ENCODE measurements at regions not wholly inside any gene's neighbourhood (a gene's known extent, or its start where the extent isn't known, plus 50 kb on each side); places are given as distances from the start of the nearest gene placed in this dataset.
A peak's percentile ranks its signal among the peaks of the same experiment; 100 is the strongest.

DNA sequence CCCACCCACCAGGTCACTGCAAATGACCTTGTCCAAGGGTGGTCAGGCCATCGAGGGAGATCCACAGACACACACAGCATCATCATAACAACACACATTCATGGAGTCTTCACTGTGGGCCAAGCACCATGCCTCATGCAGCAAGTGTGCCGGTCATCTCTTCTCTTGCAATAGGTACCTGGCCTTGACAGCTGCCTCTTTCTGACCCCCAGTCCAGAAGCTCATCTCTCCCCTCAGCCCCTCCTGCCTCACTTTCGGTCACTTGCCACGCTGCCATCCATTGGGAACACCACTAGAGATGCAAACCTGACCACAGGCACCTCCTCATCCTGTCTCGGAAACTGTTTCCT, 75.9 kb downstream of the OAT start:
- H3K36me3 ChIP-seq, result no peaks in the 10 kb centered on the region
- H3K27ac ChIP-seq, result no peak overlapping the region
- FAIRE-seq (no peak), DNase-seq (peak in 1 of 6 donors; percentile 24), ATAC-seq (no peak)
- WGBS, 2 donors, result 80 to 85% methylated on average over 5 of the region's 5 CpGs
- no peaks in the 10 kb centered on the region for H3K27me3 ChIP-seq
- H3K4me1 ChIP-seq, result no peaks in the 10 kb centered on the region
- TF ChIP-seq, protein P1, sequence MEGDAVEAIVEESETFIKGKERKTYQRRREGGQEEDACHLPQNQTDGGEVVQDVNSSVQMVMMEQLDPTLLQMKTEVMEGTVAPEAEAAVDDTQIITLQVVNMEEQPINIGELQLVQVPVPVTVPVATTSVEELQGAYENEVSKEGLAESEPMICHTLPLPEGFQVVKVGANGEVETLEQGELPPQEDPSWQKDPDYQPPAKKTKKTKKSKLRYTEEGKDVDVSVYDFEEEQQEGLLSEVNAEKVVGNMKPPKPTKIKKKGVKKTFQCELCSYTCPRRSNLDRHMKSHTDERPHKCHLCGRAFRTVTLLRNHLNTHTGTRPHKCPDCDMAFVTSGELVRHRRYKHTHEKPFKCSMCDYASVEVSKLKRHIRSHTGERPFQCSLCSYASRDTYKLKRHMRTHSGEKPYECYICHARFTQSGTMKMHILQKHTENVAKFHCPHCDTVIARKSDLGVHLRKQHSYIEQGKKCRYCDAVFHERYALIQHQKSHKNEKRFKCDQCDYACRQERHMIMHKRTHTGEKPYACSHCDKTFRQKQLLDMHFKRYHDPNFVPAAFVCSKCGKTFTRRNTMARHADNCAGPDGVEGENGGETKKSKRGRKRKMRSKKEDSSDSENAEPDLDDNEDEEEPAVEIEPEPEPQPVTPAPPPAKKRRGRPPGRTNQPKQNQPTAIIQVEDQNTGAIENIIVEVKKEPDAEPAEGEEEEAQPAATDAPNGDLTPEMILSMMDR (IDR thresholded peaks at IDR 0.05), result no peak
- H3K9me3 ChIP-seq, result no peaks in the 10 kb centered on the region
- intact Hi-C loops (cut with DNase I), result no loop called here
- H3K4me3 ChIP-seq, result no peak overlapping the region

DNA sequence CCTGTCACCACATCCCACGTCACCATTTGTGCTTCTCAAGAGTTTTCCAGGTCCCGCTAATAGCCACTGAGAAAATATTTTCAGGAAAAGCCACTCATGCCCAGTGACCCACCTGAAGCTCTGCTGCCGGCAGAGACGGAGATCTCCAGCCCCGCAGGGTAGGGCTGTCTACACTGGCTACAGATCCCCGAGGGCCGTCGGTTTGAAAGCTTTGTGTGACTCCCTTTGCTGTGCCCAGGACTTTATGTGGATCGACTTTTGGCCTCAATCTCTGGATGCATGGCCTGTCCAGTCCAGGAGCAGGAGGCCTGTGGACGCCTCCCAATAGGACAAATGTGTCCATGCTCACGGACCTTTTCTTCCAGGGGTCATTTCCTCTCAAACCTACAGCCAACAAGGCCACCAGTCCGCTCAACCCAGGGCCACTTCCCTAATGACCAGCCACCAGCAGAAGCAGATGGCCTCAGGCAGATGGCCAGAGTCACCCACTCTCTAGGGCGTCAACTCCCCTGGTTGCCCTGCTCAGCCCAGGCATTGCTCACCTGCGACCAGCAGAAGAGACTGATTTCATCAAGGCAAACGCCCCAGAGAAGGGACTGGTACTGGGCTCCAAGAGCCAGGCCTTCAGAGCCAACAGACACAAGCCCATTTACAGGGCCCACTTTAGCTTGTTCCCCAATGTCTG, 76.4 kb downstream of the OAT start:
- H3K4me1 ChIP-seq, result no peaks in the 10 kb centered on the region
- 85 to 89% methylated on average over 15 of the region's 15 CpGs for WGBS, 2 donors
- FAIRE-seq, result no peak
- DNase-seq, result peak in 1 of 6 donors; percentile 19
- H3K9me3 ChIP-seq, result no peaks in the 10 kb centered on the region
- no peak overlapping the region for H3K27ac ChIP-seq
- intact Hi-C loops (cut with DNase I), result no loop called here
- TF ChIP-seq, protein P1 (IDR thresholded peaks at IDR 0.05), result no peak
- no peak overlapping the region for H3K4me3 ChIP-seq
- ATAC-seq, result no peak
- H3K27me3 ChIP-seq, result no peaks in the 10 kb centered on the region
- no peaks in the 10 kb centered on the region for H3K36me3 ChIP-seq

DNA sequence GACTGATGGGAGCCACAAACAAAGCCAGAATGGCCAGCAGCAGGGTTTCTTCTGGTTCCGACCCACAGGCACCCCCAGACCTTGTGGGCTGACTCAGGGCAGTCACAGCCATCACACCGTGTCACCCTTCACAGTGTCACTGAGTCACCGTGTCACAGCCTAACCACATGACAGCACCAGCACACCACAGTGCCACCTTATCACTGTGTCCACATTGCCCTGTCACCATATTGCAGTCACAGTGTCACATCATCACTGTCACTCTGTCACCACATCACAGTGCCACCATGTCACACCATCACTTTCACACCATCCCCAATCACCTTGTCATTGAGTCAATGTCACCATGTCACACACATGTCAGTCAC, 77.0 kb downstream of the OAT start:
- intact Hi-C loops (cut with DNase I), result no loop called here
- TF ChIP-seq, protein P1 (IDR thresholded peaks at IDR 0.05), result no peak
- Histone ChIP-seq H3K4me1 (no peaks in the 10 kb centered on the region), H3K9me3 (no peaks in the 10 kb centered on the region), H3K27me3 (no peaks in the 10 kb centered on the region), H3K36me3 (no peaks in the 10 kb centered on the region), H3K4me3 (no peak overlapping the region), H3K27ac (no peak overlapping the region)
- FAIRE-seq (no peak), DNase-seq (no peak), ATAC-seq (no peak)
- WGBS, 2 donors, result 59 to 64% methylated on average over 3 of the region's 3 CpGs

DNA sequence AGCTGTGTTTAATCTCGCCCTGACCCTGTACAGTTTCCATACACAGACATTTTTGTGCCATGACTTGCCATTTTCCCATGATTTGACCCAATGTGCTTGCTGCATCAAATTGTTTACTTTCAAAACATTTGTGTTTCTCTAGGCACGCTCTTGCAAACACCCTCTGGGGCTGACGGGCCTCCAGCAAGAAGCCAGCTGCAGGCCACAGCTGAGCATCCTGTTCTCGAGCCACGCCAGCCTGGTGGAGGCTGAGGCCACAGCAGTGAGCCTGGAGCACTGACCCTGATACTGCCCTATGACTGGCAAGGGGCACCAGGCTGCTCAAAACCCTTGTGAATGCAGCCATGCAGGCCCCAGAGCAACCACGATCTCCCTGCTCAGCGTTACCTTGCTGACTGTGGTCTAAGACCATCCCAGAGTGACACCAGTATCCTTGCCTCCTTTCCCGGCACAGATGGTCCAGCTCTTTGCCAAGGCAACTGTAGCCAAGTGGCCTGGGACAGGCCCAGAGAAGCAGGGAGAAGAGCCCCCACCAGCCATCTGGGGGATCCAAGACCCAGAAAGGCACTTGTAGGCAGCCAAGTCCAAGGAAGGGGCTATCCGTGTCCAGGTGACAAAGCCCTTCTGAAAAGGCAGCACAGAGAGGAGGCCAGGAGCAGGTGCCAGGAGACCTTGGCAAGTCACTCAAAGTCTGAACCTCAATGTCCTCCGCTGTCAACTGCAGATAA, 78.5 kb downstream of the OAT start:
- H3K4me3 ChIP-seq, result no peak overlapping the region
- ATAC-seq, result no peak
- no peak for FAIRE-seq
- H3K4me1 ChIP-seq, result no peaks in the 10 kb centered on the region
- WGBS, 2 donors, result 87 to 88% methylated on average over 10 of the region's 10 CpGs
- H3K27me3 ChIP-seq, result no peaks in the 10 kb centered on the region
- H3K27ac ChIP-seq, result no peak overlapping the region
- intact Hi-C loops (cut with DNase I), result no loop called here
- no peaks in the 10 kb centered on the region for H3K36me3 ChIP-seq
- no peaks in the 10 kb centered on the region for H3K9me3 ChIP-seq
- DNase-seq, result no peak
- TF ChIP-seq, protein P1 (IDR thresholded peaks at IDR 0.05), result no peak
